ENCODE measurements at regions not wholly inside any gene's neighbourhood (a gene's known extent, or its start where the extent isn't known, plus 50 kb on each side); places are given as distances from the start of the nearest gene placed in this dataset.

- TF ChIP-seq CTCF (IDR thresholded peaks at IDR 0.05): peak; percentile 70
- no peaks in the 10 kb centered on the region for H3K36me3 Mint-ChIP-seq (ENCODE audit: low read depth)
- DNase-seq (ENCODE audit: low spot score): no peak
- no peaks in the 10 kb centered on the region for H3K9me3 Mint-ChIP-seq (ENCODE audit: low read depth)
- H3K4me1 Mint-ChIP-seq (ENCODE audit: low read depth): peaks cover 74% of the 10 kb centered on the region
- H3K4me3 Mint-ChIP-seq (ENCODE audit: unreplicated experiment): no peak overlapping the region
- H3K27ac Mint-ChIP-seq (ENCODE audit: unreplicated experiment): peak overlapping the region; percentile 82
- H3K27me3 Mint-ChIP-seq (ENCODE audit: low read depth): no peaks in the 10 kb centered on the region
These were observed 56.6 kb upstream of the PRDM11 start for GRCh38 chr11:45089676-45090499.

GRCh38 chr11:45090607-45091006 lies 55.8 kb upstream of the PRDM11 start:
- Mint-ChIP-seq H3K4me3 (ENCODE audit: unreplicated experiment) (no peak overlapping the region), H3K4me1 (ENCODE audit: low read depth) (peaks cover 74% of the 10 kb centered on the region), H3K27ac (ENCODE audit: unreplicated experiment) (peak overlapping the region; percentile 45), H3K9me3 (ENCODE audit: low read depth) (no peaks in the 10 kb centered on the region), H3K36me3 (ENCODE audit: low read depth) (no peaks in the 10 kb centered on the region), H3K27me3 (ENCODE audit: low read depth) (peaks cover 3% of the 10 kb centered on the region)
- no peak for TF ChIP-seq CTCF (IDR thresholded peaks at IDR 0.05)
- no peak for DNase-seq (ENCODE audit: low spot score)

GRCh38 chr11:45091563-45092403 lies 54.7 kb upstream of the PRDM11 start:
- no peak for TF ChIP-seq CTCF (IDR thresholded peaks at IDR 0.05)
- peak overlapping the region; percentile 88 for H3K27ac Mint-ChIP-seq (ENCODE audit: unreplicated experiment)
- no peak overlapping the region for H3K4me3 Mint-ChIP-seq (ENCODE audit: unreplicated experiment)
- H3K36me3 Mint-ChIP-seq (ENCODE audit: low read depth): peaks cover 3% of the 10 kb centered on the region
- DNase-seq (ENCODE audit: low spot score): no peak
- peaks cover 6% of the 10 kb centered on the region for H3K27me3 Mint-ChIP-seq (ENCODE audit: low read depth)
- peaks cover 69% of the 10 kb centered on the region for H3K4me1 Mint-ChIP-seq (ENCODE audit: low read depth)
- no peaks in the 10 kb centered on the region for H3K9me3 Mint-ChIP-seq (ENCODE audit: low read depth)

- Mint-ChIP-seq H3K4me3 (ENCODE audit: unreplicated experiment) (no peak overlapping the region), H3K9me3 (ENCODE audit: low read depth) (no peaks in the 10 kb centered on the region), H3K4me1 (ENCODE audit: low read depth) (peaks cover 63% of the 10 kb centered on the region), H3K27ac (ENCODE audit: unreplicated experiment) (peak overlapping the region; percentile 88), H3K27me3 (ENCODE audit: low read depth) (peaks cover 6% of the 10 kb centered on the region), H3K36me3 (ENCODE audit: low read depth) (peaks cover 3% of the 10 kb centered on the region)
- DNase-seq (ENCODE audit: low spot score): no peak
- TF ChIP-seq CTCF (IDR thresholded peaks at IDR 0.05): no peak
These were observed 54.0 kb upstream of the PRDM11 start for GRCh38 chr11:45092404-45092785.
